Hepatic stellate cell (primary cell): ENCODE measurements at regions not wholly inside any gene's neighbourhood (a gene's known extent, or its start where the extent isn't known, plus 50 kb on each side); places are given as distances from the start of the nearest gene placed in this dataset.

ENCODE experiments used
- DNase-seq: peaks from one replicate; pipeline ENCODE4 v3.0.0; 2011; ENCODE audit warnings: low spot score

DNA sequence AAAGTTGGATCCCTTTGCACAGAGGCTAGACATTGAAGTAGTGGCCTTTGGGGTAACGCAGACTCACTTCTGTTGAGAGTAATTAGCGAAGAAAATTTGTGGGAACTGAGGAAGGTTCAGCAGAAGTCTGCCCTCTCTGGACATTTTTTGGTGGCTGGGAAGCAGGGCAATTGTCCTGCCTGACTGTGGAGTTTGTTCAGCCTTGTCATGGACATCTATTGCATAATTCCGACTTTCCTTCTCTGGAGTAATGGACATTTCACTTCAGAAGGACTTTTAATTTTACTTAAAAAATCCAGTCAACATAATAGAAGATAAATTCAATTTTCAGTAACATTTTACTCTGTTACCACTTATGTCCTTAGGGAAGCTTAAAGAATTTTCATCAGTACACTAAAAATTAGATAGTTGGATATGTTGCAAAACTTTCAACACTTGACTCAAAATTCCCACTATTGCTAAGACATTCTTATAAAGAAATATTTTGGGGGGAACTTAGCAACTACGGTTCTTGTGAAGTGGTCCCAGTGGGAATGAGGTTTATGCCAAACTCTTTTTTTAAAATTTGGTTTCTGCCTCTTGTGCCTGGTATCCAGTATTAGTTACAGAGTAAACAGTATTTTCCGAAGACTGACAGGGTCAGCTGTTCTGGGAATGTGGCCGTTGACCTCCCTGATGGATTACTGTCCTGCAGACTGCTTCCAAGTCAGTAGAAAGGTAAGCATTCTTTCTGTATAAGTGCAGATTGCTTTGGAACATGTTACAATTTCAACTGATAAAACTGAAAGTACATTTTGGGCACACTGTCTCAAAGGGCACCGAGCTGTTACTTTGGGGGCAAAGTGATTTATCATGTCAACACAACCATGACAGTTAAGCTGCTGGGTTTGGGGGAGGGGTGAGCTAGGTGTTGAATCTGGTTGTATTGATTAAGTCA is 100.6 kb upstream of the MLIP start:
- DNase-seq: no peak

- no peak for DNase-seq
Observed at GRCh38 chr6:54011277-54011648, 100.0 kb upstream of the MLIP start.

DNA sequence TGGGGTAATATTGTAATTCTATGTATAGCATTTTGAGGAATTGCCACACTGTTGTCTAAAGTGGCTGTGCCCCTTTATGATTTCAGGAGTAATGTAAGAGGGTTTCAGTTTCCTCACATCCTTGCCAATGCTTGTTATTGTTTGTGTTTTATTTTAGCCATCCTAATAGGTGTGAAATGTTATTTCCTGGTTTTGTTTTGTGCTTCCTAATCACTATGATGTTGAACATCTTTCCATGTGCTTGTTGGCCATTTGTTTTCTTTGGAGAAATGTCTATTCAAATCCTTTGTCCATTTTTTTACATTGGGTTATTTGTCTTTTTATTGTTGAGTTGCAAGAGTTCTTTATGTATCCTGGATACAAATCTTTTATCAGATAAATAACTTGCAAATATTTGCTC is 97.3 kb upstream of the MLIP start:
- DNase-seq: no peak

DNA sequence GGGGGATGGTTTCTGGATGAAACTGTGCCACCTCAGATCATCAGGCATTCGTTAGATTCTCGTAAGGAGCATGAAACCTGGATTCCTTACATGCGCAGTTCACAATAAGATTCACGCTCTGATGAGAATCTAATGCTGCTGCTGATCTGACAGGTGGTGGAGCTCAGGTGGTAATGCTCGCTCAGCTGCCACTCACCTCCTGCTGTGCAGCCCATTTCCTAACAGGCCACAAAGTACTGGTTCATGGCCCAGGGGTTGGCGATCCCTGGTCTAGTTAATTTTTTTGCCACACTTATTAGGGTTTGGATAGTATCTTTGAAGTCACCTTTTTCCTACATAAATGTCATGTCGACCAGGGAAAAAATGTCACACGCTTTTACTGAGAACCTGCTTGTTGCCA is 96.8 kb upstream of the MLIP start:
- no peak for DNase-seq

- no peak for DNase-seq
Observed at GRCh38 chr6:54017877-54018276, 93.4 kb upstream of the MLIP start.

DNA sequence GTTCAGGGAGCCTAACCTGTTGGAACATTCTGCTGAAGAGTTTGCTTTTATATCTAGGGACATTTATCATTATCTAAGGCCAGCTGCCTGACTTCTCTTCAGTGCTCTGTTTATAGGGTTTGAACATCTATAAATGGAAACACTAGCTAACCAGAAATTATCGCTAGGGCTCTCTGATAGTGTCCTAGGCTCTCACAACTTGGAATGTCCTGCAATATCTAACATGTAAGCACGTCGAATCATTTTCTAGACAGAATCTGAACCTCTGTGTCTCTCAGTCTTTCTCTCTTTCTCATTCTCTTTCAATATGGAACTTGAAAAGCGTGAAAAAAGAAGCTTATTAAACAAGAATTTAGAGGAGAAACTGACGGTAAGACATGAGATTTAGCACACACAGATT is 92.5 kb upstream of the MLIP start:
- DNase-seq: no peak

DNA sequence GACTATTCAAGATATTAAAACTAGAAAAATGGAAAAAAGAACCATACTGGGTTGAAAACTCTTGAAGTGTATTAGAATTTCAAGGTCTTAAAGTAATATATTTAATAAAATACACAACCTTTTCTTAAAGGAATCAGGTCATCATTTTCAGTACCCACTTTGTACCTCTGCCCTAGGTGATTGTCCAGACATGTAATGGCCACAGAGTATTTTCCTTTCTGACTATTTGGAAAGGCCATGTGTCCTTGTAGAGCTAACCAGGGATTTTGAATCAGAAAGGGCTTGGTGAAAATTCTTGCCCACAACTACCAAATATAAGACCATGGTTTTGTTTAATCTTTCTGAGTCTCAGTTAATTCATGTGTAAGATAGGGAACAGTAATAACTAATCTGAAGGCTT is 91.4 kb upstream of the MLIP start:
- no peak for DNase-seq

GRCh38 chr6:54020334-54020733 is 90.9 kb upstream of the MLIP start:
- no peak for DNase-seq

GRCh38 chr6:54026652-54027400 is 84.4 kb upstream of the MLIP start:
- no peak for DNase-seq

- no peak for DNase-seq
Observed at GRCh38 chr6:54028170-54028569, 83.1 kb upstream of the MLIP start.

- DNase-seq: no peak
Observed at GRCh38 chr6:54029187-54029586, 82.1 kb upstream of the MLIP start.

DNA sequence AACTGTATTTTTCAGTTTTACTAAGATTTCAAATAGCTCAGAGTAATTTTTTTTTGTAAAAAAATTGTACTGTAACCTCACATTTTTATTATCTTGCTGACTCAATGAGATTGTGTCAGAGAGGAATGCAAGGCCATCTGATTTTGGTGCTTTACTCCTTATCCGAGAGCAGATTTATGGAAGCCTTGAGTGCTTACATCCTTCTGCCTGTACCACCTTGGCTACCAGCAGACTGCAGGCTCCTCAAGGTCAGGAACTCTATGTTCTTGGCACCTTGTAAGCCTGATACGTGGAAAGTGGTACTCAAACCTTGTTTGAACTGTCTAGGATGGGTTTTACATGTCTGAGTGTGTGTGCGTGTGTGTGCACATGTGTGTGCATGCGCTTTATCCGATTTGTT is 80.1 kb upstream of the MLIP start:
- no peak for DNase-seq

GRCh38 chr6:54037277-54037779 is 73.9 kb upstream of the MLIP start:
- DNase-seq: no peak

DNA sequence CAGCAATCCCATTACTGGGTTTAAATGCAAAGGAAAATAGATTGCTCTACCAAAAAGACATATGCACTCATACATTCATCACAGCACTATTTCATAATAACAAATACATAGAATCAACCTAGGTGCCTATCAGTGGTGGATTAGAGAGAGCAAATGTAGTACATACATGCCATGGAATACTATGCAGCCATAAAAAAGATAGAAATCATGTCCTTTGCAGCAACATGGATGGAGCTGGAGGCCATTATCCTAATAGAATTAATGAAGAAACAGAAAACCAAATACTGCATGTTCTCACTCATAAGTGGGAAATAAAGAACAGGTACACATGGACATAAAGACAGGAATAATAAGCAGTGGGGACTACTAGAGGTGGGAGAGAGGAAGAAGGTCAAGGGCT is 70.7 kb upstream of the MLIP start:
- no peak for DNase-seq

GRCh38 chr6:54041239-54041638 is 70.0 kb upstream of the MLIP start:
- DNase-seq: no peak

GRCh38 chr6:54043360-54043759 is 67.9 kb upstream of the MLIP start:
- DNase-seq: no peak

- DNase-seq: no peak
Observed at GRCh38 chr6:54044059-54044458, 67.2 kb upstream of the MLIP start.

DNA sequence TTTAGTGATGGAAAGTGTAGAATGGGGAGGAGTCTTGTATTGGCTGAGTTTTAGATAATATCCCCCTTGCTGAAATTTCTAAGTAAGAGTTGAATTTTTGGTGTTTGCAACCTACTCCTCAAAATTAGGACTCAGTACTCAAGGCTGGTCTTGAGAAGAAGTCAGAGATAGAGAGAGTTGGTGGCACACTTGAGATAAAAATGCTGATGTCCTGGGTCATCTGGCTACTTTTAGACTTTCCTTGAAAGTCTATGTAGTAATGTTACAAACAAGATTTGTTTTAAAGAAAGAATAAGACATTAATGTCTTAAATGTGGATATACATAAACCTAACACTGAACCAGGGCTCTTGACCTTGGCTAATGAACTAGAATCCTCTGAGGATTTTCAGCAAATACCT is 62.5 kb upstream of the MLIP start:
- DNase-seq: no peak

DNA sequence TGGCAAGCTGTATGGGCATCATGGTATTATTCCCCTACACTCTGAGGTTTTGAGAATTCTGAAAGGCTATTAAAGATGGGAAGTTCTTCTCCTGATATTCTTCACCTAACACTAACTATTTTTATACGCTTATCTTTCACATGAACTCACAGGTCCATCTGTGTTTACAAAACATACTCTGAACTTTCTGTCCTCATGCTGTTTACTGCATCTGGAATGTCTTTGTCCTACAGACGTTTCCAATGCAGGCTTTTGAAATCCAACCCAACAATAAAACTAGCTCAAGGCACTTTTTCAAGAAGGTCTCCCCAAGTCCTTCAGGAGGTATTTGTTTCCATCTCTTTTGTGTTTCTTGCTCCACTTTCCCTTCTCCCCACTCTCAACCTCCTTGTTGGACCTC is 60.5 kb upstream of the MLIP start:
- DNase-seq: no peak

DNA sequence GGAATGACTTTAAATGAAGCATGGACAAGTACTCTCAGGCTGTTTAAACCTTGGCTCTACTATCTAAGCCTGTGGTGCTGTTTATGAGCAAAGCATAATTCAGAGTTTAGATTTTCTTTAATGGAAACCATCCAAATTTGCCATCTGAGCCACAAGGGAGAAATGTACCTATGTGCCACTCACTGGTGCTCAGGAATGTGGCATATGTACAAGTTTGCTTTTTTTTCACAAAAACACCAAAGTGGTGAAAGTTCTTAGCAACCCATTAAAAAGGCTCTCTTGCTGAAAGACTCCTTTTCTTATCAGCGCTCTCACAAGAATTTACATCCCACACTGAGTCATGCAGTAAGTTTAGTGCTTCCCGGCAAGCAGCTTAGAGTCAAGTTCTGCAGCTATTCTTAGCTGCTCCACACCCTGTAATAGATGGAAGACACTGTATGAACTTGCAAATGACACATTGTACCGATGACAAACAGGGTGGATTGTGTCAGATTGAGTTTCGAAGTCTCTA is 57.3 kb upstream of the MLIP start:
- peak; percentile 34 for DNase-seq

DNA sequence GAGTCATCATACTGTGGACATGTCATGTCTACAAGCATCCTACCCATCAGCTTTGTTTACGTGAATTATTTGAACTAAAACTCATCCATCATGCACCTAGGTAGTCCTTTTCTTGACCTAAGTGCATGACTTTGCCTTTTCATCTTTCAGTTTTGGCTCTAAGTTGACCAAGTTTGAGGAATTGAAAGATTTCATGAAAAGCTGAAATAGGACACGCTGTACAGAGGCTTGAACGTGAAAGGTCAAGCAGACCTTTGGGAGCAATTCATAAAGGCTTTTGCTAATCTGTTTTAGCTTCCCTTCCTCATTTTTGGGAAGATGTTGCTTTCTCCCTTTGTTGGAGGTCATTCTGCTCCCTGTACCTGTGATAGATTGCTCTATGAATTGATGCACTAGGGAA is 55.1 kb upstream of the MLIP start:
- DNase-seq: no peak

DNA sequence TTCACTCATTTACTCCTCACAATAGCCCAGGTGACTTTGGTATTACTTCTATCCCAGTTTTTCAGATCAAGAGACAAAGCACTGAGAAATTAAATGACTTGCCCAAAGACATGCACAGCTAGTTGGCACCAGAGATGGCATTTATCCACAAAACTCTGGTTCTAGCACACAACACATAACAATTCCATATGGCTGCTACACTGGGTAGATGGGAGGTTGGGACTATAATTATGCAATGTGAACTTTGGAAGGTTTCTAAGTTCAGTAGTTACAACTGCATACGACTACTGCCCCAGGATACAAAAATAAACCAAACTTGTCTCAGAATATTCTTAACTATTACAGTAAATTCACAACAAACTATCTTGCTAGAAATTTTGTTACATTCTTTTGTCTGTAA is 54.2 kb upstream of the MLIP start:
- no peak for DNase-seq

DNA sequence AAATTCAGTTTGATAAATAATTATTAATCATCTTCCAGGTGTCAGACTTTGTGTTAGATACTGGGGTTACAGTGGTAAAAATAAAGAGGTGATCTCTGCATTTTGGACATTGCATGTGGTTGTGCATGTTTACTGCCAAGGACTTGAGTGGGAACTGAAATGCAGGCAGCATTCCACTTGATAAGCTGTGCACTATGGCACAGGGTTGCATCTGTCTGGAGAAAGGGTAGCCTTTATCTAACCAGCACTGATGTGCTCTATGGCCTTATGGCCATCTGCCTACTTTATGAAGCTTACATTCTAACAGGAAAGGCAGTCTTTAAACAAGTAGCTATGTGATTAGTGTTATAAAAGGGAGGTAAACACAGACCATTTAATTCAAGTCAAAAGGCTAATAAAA is 53.0 kb upstream of the MLIP start:
- DNase-seq: no peak
